HG03064 (cell line): ENCODE measurements at regions not wholly inside any gene's neighbourhood (a gene's known extent, or its start where the extent isn't known, plus 50 kb on each side); places are given as distances from the start of the nearest gene placed in this dataset.

ENCODE experiments used
- ATAC-seq: cut with Tn5 transposase; IDR thresholded peaks from one replicate; pipeline ENCODE4 v1.9.1; 2021; ENCODE audit warnings: low read depth; ENCODE audit not compliant: unreplicated experiment

DNA sequence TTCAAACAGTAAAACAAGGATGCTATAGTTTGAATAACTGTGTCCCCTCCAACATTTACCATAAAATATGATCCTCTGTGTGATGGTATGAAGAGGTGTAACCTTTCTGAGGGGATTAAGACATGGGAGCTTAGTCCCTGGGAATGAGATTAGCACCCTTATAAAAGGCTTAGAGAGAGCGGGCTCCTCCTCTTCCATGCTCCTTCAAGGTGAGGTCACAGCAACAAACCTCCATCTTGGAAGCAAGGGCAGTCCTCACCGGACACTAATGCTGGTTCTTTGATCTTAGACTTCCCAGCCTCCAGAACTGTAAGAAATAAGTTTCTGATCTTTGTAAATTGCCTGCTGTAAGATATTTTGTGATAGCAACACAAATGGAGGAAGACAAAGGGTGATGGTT lies 700.3 kb downstream of the TMEM182 start:
- no peak for ATAC-seq

DNA sequence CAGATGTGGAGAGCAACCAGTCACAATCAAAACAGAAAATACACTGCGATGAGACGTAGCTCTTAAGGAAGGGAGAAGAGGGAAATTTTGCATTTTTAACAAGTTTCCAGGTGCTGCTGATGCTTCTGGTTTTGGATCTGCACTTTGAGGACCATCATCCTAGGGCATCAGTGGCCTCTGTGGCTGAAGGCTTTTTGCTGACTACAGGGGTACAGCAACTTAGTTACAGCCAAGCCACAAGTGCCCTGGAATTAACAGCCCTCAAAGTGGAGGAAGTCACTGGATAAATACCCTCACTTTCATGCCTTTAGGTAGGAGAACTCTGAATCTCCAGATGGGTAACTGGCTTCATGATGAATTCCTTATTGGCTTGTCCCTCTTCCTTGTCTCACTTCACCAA lies 700.9 kb downstream of the TMEM182 start:
- ATAC-seq: no peak

DNA sequence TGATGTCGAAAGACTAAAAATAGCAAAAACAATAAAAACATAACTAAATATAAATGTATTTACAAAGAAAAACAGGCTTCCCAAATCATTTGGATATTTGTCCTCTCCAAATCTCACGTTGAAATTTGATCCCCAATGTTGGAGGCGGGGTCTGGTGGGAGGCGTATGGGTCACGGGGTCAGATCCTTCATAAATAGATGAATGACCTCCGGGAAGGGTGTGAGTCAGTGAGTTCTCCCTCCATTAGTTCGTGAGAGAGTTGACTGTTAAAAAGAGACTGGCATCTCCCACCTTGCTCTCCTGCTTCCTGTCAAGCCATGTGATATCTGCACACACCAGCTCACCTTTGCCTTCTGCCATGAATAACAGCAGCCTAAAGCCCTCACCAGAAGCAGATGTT lies 703.0 kb downstream of the TMEM182 start:
- no peak for ATAC-seq

DNA sequence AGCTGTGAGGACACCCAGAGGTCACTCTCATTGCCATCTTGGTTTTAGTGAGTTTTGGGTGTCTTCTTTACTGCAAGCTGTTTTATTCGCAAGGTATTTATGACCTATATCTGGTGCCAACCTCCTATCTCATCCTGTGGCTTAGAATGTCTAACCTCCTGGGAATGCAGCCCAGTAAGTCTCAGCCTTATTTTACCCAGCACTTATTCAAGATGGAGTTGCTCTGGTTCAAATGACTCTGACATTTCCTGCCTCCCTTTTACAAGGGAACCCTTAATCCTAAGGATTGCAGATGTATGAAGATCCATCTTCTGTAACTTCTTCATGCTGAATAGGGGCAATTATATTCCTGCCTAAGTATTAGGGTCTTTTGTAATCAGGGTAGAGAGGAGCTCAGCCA lies 708.0 kb downstream of the TMEM182 start:
- no peak for ATAC-seq

DNA sequence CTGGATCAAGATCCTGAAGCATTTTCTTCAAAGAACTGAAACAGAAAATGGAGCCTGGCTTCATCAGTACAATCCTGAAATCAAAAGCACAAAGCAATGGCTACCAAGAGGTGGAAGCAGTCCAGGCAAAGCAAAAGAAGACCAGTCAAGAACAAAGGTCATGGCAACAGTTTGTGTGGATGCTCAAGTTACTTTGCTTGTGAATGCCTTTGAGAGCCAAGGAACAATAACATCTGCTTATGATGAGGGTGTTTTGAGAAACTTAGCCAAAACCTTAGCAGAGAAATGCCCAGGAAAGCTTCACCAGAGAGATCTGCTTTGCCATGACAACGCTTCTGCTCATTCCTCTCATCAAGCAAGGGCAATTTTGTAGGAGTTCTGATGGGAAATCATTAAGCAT lies 723.1 kb downstream of the TMEM182 start:
- no peak for ATAC-seq

DNA sequence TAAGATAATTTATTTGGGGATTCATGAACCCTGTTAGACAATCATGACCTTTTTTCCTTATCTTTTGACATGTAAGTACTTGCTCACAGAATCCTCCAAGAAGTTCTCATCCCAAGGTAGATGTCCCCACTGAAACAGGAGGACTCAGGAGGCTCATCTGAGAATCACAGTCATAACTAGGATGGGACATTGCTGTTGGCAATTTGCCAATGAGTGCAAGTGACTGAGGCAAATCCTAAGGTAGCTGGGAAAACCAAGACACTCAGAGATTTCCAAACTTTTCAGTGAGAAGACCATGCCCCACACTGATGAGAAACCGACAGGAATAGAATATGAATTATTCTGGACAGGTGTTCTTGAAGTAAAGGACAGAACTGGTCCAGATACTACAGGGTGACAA lies 735.0 kb downstream of the TMEM182 start:
- no peak for ATAC-seq

DNA sequence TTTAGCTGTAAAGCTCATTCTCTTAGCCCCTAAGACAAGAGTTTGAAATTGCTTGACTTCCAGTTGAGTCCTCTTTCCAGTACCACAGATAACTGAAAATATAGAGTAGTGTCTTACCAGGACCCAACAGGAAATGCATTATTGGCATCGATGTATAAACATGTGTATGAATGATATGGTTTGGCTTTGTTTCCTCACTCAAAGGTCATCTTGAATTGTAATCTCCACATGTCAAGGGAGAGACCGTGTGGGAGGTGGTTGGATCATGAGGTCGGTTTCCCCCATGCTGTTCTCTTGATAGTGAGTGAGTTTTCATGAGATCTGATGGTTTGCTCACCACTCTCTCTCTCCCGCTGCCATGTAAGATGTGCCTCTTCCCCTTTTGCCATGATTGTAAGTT lies 745.0 kb downstream of the TMEM182 start:
- ATAC-seq: no peak

DNA sequence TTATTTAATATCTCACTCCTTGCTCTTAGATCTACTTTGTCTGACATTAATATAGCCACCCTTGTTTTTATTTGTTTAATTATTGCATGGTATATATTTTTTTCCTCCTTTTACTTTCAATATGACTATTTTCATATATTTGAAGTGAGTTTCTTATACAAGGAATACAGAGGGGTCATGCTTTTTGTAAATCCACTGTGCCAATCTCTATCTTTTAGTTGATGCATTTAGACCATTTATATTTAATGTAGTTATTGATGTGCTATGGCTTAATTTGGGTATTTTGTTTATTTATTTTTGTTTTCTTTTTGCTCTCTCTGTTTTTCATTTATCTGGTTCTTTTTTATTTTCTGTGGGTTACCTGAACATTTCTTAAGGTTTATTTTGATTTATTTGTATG lies 750.6 kb downstream of the TMEM182 start:
- no peak for ATAC-seq

DNA sequence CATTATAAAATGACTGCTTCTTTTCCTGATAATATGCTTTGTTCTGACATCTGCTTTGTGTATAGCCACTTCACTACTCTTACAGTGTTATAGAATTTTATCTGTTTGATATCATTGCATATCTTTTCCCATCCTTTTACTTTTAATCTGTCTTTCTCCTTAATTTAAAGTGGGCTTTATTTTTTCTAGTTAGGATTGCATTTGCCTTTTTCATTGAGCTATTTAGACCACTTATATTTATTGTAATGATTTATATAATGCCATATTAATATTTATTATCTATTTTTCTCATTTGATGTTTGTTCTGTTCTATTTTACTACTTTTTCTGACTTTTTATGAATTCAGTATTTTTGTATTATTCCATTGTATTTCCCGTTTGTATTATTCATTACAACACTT lies 758.7 kb downstream of the TMEM182 start:
- ATAC-seq: no peak

DNA sequence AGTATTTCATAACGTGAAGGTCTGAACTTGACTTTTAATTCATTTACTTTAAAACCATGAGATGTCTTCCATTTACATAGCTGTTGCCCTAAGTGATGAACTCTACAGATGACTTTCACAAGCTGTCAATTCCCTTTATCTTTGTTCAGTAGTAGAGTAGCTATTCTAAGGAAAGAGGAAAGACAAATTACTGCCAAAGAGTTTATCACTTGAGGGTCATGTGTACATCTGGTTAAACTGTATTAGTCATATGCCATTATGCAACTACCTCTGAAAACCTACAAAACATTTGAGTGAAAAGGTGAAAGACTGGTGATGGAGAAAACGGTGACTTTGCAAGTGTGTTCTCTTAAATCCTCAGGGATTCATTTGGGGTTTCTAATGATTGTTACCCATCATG lies 763.9 kb downstream of the TMEM182 start:
- no peak for ATAC-seq

DNA sequence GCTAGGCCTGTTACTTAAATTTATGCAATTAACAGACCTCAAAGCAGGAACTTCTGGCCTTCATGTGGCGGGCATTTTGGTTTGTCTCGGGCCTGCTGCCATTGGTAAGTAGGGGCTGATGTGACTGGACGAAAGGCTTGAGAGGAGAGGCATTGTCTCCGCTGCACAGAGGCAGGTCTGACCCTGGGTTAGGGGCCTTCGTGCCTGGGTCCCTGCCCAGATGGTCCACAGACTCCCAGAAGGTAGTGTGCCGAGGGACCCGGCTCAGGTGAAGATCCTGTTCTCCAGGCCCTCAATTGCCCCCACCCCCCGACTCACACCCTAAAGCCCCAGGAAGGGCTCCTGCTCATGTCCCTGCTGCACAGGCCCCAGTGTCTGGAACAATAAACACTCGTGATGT lies 764.9 kb downstream of the TMEM182 start:
- no peak for ATAC-seq

DNA sequence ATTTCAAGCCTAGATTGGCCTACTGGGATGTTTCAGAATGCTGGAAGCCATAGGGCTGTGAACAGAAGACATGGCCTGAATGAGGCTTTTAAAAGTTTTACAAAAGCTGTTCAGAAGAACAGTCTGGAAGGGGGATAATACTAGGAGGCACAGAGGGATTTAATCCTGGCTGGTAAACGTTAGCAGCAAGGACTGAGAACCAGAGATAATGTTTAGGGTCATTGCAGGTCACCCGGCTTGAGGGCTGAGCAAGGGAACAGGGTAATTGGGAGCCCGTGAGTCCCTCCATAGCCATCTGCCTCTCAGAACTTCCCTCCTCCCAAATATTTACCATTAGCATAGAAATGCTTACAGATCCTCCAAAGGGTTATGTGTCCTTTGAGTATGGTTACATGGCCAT lies 765.4 kb downstream of the TMEM182 start:
- ATAC-seq: no peak

DNA sequence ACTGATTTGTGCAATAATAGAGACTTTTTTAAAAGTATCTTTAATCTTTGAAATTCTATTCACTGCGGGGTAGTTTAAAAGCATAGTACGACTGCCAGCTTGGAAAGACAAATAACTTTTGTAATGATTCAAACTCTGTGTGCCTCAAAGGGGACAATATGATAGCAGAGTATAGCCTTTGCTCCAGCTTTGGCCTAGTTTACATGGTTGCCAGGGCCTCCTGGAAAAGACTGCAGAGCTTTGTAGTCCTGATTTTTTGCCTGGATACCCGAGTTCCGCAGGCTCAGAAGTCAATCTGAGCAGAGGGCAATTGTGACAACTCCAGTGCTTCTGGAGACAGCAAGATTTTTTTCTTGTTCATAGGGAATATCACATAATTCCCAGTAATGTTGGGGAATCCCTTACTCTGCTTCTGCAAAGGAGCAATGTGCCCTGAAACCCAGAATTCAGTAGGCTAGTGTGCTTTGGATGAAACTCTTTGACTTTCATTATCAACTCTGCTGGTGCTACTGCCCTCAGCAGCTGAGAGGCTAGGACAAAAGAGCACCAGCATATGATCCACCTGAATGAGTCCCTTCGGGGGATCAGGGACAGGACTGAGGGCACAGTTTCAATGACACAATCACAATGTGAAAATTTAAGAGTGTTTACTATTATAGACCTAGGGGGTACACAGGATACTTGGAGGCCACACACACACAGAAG lies 768.1 kb downstream of the TMEM182 start:
- ATAC-seq: no peak

DNA sequence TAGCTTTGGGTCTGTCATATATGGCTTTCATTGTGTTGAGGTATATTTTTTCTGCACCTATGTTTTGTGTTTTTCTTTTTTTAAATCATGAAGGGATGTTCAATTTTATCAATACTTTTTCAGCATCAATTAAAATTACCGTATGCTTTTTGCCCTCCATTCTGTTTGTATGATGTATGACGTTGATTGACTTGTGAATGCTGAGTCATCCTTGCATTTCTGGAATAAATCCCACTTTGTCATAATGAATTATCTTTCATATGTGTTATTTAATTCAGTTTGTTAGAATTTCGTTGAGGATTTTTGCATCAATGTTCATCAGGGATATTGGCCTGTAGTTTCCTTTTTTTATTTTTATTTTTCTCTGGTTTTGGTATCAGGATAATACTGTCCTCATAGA lies 790.9 kb downstream of the TMEM182 start:
- ATAC-seq: no peak

DNA sequence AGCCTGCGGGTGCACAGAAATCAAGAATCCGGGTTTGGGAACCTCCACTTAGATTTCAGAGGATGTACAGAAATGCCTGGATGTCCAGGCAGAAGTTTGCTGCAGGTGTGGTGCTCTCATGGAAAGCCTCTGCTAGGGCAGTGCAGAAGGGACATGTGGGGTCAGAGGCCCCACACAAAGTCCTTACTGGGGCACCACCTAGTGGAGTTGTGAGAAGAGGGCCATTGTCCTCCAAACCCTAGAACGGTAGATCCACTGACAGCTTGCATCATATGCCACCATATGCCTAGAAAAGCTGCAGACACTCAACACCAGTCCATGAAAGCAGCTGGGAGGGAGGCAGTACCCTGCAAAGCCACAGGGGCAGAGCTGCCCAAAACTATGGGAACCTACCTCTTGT lies 833.0 kb downstream of the TMEM182 start:
- no peak for ATAC-seq

DNA sequence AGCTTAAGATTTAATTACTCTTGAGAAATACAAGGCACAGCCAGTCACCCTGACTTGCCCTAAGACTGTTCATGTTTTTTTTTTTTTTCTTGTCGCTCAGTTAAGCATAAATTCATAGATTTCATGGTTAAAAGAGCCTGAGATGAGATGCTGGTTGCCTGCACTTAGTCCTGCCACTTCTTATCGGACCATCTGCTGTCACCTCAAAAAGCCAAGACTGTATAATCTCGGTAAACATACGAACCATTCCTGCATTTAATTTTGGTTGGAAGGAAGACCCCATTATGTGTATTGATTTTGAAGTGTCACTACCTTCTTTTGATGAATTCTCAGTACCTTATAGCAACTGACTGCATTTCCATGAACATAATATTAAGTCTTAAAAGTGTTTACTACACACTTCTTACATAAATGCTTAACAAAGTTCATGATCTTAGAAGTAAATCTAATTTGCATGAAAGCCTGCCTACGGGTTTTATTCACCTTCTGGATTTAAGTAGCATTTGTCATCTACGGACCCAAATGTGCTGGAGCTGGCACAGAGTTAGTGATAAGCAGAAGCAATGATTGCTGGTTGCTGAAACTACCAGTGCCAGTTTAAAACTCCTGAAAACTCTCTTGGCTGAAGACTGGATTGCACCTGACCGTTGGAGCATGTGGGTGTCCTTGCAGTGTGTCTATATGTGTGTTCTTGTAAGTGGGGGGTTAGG lies 843.4 kb downstream of the TMEM182 start:
- ATAC-seq: no peak

DNA sequence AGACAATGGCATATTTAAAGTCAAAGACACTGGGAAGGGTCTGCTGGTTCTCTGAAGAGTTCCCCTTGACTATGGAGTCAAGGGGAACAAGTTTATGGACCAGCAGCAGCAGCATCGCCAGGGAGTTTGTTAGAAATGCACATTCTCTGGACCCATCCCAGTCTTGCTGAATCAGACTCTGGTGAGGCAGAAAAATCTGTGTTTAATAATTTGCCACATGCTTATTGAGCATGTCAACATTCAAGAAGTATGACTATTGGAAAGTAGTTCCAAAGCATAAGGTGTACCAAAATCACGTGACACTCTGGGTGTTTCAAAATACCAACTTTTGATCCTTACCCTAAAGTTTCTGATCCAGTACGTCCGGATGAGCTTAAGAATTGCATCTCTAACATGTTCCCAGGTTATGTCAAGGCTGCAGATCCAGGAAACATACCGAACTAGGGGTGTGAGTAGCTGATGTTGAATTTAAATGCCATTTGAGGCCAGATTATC lies 853.8 kb downstream of the TMEM182 start:
- no peak for ATAC-seq

DNA sequence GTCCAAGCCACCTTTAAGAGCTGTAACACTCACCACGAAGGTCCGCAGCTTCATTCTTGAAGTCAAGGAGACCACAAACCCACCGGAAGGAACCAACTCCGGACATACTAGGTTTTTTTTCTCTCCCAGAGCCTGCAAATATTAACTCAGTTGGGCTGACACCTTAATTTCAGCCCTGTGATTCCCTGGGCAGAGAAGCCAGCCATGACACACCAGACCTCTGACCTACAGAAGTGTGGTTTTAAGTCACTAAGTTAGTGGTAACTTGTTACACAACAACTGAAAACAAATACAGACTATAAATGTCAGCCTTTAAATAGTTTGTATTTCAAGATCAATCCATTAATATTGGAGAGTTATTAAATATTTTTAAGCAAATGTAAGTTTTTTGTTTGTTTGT lies 855.1 kb downstream of the TMEM182 start:
- ATAC-seq: no peak

DNA sequence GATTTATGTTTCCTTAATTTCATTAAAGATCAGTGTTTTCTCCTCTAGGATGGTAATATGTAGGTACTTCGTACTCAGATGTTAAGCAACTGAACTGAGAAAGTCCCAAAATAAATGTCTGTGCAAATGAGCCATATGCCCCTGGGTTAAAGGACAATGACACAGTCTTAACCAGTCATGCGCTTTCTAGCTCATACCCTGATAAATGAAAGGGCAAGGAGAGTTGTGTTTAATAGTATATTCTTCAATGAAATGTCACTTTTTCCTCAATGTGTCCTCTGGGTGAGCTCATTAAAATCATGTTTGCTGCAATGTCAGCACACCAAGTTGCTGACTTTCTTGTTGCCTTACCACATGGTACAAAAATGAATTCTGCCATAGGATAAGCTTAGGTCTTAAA lies 856.3 kb downstream of the TMEM182 start:
- no peak for ATAC-seq

DNA sequence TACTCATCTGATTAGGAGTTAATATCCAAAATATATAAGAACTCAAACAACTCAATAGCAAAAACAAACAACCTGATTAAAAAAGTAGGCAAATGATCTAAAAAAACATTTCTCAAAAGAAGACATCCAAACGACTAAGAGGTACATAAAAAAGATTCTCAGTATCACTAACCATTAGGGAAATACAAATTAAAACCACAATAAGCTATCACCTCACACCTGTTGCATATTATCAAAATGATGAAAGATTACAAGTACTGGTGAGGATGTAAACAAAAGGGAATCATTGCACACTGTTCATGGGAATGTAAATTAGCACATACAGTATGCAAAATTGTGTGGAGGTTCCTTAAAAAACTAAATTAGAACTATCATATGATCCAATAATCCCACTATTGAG lies 865.5 kb downstream of the TMEM182 start:
- no peak for ATAC-seq

DNA sequence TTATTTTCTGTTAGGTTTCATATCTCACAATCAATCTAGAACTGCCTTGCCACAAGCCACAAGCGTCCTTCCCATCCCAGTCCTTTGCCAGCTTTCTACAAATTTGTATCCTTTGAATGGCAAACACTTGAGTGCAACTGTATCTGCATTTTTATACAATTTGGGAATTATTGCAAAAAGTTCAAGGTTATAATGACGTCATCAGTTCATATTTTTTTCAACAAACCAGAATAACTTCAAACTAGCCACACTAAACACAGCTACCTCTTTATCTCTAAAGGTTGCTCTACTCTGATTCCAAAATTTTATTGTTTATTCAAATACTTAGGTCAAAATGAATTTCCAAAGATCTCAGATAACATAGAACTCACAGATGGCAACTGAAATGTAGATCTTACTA lies 877.1 kb downstream of the TMEM182 start:
- ATAC-seq: no peak

DNA sequence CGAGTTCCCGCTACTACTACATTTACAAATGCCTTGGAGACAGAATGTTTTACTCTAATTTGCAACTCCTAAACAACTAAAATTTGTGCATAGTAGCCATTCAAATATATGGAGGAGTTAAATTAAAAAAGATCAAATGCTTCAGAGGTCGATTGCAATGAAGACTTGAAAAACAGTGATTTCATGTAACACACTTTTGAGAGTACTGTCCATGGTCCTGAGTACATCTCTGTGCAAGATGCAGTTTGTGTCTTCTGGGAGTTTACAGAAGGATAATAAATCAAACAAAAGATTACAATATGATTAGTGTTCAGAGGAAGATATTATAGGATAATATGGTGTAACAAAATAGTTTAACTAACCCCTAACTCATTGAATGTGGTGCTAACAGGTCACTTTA lies 894.7 kb downstream of the TMEM182 start:
- ATAC-seq: no peak
